Keratinocyte (primary cell): ENCODE measurements at regions not wholly inside any gene's neighbourhood (a gene's known extent, or its start where the extent isn't known, plus 50 kb on each side); places are given as distances from the start of the nearest gene placed in this dataset.

Experiments
- DNase-seq: peaks from one replicate; pipeline ENCODE4 v3.0.0-alpha.2; 2011; ENCODE audit warnings: low read depth, missing footprints, low spot score
- FAIRE-seq: peaks from 2 replicates; lab custom pipeline; 2011; peaks lifted over from hg19 to GRCh38; lab: Jason Lieb, UNC
- H2AFZ ChIP-seq: 2 replicates; pipeline ENCODE4 v1.6.0; 2012; ENCODE audit warnings: low read length, control low read depth, inconsistent platforms; ENCODE audit not compliant: control insufficient read depth
- H3K27ac ChIP-seq: 2 replicates; pipeline ENCODE4 v1.5.1; 2011; ENCODE audit warnings: low read length; ENCODE audit not compliant: control insufficient read depth, insufficient read depth
- H3K27me3 ChIP-seq: 3 replicates; pipeline ENCODE4 v1.6.0; 2011; ENCODE audit warnings: low read length; ENCODE audit not compliant: control insufficient read depth, insufficient read depth; ENCODE audit errors: extremely low read depth
- H3K36me3 ChIP-seq, 2 experiments: 2 replicates in 1 of 2; 3 replicates in 1 of 2; pipeline ENCODE4 v1.5.1; 2011; ENCODE audit warnings: low read length in 2 of 2, mild to moderate bottlenecking in 1 of 2; ENCODE audit not compliant: control insufficient read depth in 2 of 2, insufficient read depth in 2 of 2; ENCODE audit errors: extremely low read depth in 1 of 2
- H3K4me1 ChIP-seq: 3 replicates; pipeline ENCODE4 v1.5.1; 2011; ENCODE audit warnings: low read length; ENCODE audit not compliant: control insufficient read depth, insufficient read depth; ENCODE audit errors: extremely low read depth
- H3K4me2 ChIP-seq: 3 replicates; pipeline ENCODE4 v1.6.0; 2011; ENCODE audit warnings: low read depth, low read length; ENCODE audit not compliant: control insufficient read depth, insufficient read depth; ENCODE audit errors: extremely low read depth
- H3K4me3 ChIP-seq, 3 experiments: fragments of 200-600 bp in 1 of 3; sonication (generic) in 1 of 3; 2 replicates in 2 of 3; 3 replicates in 1 of 3; pipeline ENCODE4 v1.5.1; 2011 to 2016; ENCODE audit warnings: low read length in 3 of 3, mild to moderate bottlenecking in 3 of 3, control low read depth in 2 of 3, inconsistent platforms in 1 of 3, low read depth in 1 of 3, mixed read lengths in 1 of 3, mixed run types in 1 of 3, moderate library complexity in 1 of 3; ENCODE audit not compliant: control insufficient read depth in 2 of 3, insufficient read depth in 2 of 3; ENCODE audit errors: extremely low read depth in 1 of 3
- H3K79me2 ChIP-seq: 2 replicates; pipeline ENCODE4 v1.6.0; 2012; ENCODE audit warnings: low read length; ENCODE audit not compliant: control insufficient read depth, insufficient read depth
- H3K9ac ChIP-seq: 3 replicates; pipeline ENCODE4 v1.6.0; 2011; ENCODE audit warnings: low read length; ENCODE audit not compliant: control insufficient read depth, insufficient read depth; ENCODE audit errors: extremely low read depth
- H3K9me1 ChIP-seq: 3 replicates; pipeline ENCODE4 v1.6.0; 2011; ENCODE audit warnings: low read length; ENCODE audit not compliant: control insufficient read depth, insufficient read depth; ENCODE audit errors: extremely low read depth
- H3K9me3 ChIP-seq: 2 replicates; pipeline ENCODE4 v1.5.1; 2012; ENCODE audit warnings: low read depth, low read length; ENCODE audit not compliant: control insufficient read depth
- H4K20me1 ChIP-seq: 3 replicates; pipeline ENCODE4 v1.6.0; 2011; ENCODE audit warnings: low read length; ENCODE audit not compliant: control insufficient read depth, insufficient read depth; ENCODE audit errors: extremely low read depth
- EZH2 ChIP-seq: IDR thresholded peaks from one replicate; pipeline ENCODE4 v1.6.1; 2012; ENCODE audit warnings: inconsistent platforms, mild to moderate bottlenecking, low read length, moderate library complexity
- dilution Hi-C: fragments of 300-500 bp; cut with MboI; formaldehyde crosslinking; loops from one replicate; pipeline ENCODE4 v1.7.0; 2020; ENCODE audit warnings: low sequenced_read_pairs; ENCODE audit not compliant: extremely low pct_ligation_motif_present
- TF ChIP-seq, protein P1 (sequence below), 3 experiments: IDR thresholded peaks in 1 of 3; conservative IDR thresholded peaks in 1 of 3; optimal IDR thresholded peaks in 1 of 3; 2 replicates in 2 of 3; 3 replicates in 1 of 3; pipeline versions ENCODE3 to v1.5.1; 2011; ENCODE audit warnings: low read length in 3 of 3, mild to moderate bottlenecking in 3 of 3, moderate library complexity in 2 of 3, control low read depth in 1 of 3, inconsistent platforms in 1 of 3; ENCODE audit not compliant: insufficient read depth in 2 of 3; ENCODE audit errors: extremely low read depth in 1 of 3

DNA sequence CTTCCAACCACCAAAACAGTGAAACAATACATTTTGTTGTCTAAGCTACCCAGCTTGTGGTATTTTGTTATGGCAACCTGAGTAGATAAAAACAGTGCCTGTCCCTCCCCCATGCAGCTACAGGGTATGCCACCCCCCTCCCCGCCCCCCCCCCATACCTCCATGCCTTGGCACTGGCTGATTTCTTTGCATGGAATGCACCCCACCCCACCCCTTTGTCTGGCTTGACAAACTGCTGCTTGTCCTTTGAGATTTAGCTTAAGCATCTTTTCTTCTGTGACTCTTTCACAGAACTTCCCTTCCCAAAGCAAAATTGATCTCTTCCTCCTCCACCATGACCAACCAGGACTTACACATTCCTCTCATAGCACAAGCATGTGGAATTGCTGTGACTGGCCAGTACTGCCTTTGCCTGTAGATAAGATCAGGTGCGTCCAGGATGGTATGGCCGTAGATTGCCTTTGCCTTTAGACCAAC lies 64.6 kb upstream of the ADGRF1 start:
- FAIRE-seq (peak; percentile 77), DNase-seq (peak; percentile 19)
- H3K79me2 ChIP-seq = no peaks in the 10 kb centered on the region
- dilution Hi-C loops = no loop called here
- no peaks in the 10 kb centered on the region for H3K9me3 ChIP-seq
- TF ChIP-seq, protein P1, sequence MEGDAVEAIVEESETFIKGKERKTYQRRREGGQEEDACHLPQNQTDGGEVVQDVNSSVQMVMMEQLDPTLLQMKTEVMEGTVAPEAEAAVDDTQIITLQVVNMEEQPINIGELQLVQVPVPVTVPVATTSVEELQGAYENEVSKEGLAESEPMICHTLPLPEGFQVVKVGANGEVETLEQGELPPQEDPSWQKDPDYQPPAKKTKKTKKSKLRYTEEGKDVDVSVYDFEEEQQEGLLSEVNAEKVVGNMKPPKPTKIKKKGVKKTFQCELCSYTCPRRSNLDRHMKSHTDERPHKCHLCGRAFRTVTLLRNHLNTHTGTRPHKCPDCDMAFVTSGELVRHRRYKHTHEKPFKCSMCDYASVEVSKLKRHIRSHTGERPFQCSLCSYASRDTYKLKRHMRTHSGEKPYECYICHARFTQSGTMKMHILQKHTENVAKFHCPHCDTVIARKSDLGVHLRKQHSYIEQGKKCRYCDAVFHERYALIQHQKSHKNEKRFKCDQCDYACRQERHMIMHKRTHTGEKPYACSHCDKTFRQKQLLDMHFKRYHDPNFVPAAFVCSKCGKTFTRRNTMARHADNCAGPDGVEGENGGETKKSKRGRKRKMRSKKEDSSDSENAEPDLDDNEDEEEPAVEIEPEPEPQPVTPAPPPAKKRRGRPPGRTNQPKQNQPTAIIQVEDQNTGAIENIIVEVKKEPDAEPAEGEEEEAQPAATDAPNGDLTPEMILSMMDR (optimal IDR thresholded peaks at IDR 0.05 in 1 of 3, IDR thresholded peaks at IDR 0.05 in 1 of 3, conservative IDR thresholded peaks at IDR 0.05 in 1 of 3; ENCODE audit: extremely low read depth in 1 of 3, insufficient read depth in 2 of 3, low read length in 3 of 3) = no peak
- TF ChIP-seq EZH2 = no peak
- H3K4me2 ChIP-seq = no peak overlapping the region
- no peak overlapping the region for H2AFZ ChIP-seq
- no peak overlapping the region for H3K9ac ChIP-seq
- H3K36me3 ChIP-seq = no peaks in the 10 kb centered on the region
- H3K9me1 ChIP-seq = no peaks in the 10 kb centered on the region
- H4K20me1 ChIP-seq = no peaks in the 10 kb centered on the region
- H3K4me1 ChIP-seq = peaks cover 26% of the 10 kb centered on the region
- H3K27me3 ChIP-seq = no peaks in the 10 kb centered on the region
- H3K4me3 ChIP-seq = no peak overlapping the region
- no peak overlapping the region for H3K27ac ChIP-seq

DNA sequence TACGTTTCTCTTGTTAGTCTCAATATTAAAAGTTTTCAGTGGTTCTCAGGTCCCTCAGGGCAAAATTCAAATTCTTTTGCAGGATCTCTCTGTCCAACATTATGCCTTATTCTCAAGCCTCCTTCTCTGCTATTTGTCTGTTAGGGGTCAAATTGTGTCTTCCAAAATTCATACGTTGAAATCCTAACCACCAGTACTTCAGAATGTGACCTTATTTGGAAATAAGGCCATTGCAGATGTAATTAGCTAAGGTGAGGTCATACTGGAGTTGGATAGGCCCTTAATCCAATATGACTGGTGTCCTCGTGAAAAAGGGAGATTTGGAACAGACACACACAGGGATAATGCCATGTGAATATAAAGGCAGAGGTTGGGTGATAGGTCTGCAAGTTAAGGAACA lies 64.1 kb upstream of the ADGRF1 start:
- H3K4me3 ChIP-seq = no peak overlapping the region
- H3K36me3 ChIP-seq = no peaks in the 10 kb centered on the region
- H3K9me3 ChIP-seq = no peaks in the 10 kb centered on the region
- H2AFZ ChIP-seq = no peak overlapping the region
- dilution Hi-C loops = no loop called here
- no peak for DNase-seq
- no peaks in the 10 kb centered on the region for H3K79me2 ChIP-seq
- H3K4me1 ChIP-seq = peaks cover 22% of the 10 kb centered on the region
- no peak for FAIRE-seq
- H4K20me1 ChIP-seq = no peaks in the 10 kb centered on the region
- H3K27me3 ChIP-seq = no peaks in the 10 kb centered on the region
- H3K27ac ChIP-seq = no peak overlapping the region
- no peak overlapping the region for H3K4me2 ChIP-seq
- no peak for TF ChIP-seq EZH2
- TF ChIP-seq, protein P1 (optimal IDR thresholded peaks at IDR 0.05 in 1 of 3, IDR thresholded peaks at IDR 0.05 in 1 of 3, conservative IDR thresholded peaks at IDR 0.05 in 1 of 3; ENCODE audit: extremely low read depth in 1 of 3, insufficient read depth in 2 of 3, low read length in 3 of 3) = no peak
- no peaks in the 10 kb centered on the region for H3K9me1 ChIP-seq
- H3K9ac ChIP-seq = no peak overlapping the region
